DOHH2 (cell line): ENCODE measurements at regions not wholly inside any gene's neighbourhood (a gene's known extent, or its start where the extent isn't known, plus 50 kb on each side); places are given as distances from the start of the nearest gene placed in this dataset.

Experiments used
- H3F3A ChIP-seq: fragments of 200-600 bp; sonication (generic), shearing (Covaris generic); 2 replicates; pipeline ENCODE4 v1.6.0; 2016; ENCODE audit warnings: antibody characterized with exemption, mild to moderate bottlenecking; ENCODE audit not compliant: control insufficient read depth, insufficient read depth
- H3K27ac ChIP-seq: fragments of 200-600 bp; sonication (generic); 2 replicates; pipeline ENCODE4 v1.5.1; 2014; ENCODE audit warnings: low read depth, mild to moderate bottlenecking, low read length, moderate library complexity
- H3K27me3 ChIP-seq: fragments of 200-600 bp; sonication (generic); 2 replicates; pipeline ENCODE4 v1.6.1; 2014; ENCODE audit warnings: mild to moderate bottlenecking, low read length, mixed read lengths; ENCODE audit not compliant: control insufficient read depth
- H3K36me3 ChIP-seq: fragments of 200-600 bp; sonication (generic); 2 replicates; pipeline ENCODE4 v1.6.1; 2014; ENCODE audit warnings: mild to moderate bottlenecking, low read length, moderate library complexity, mixed read lengths; ENCODE audit not compliant: control insufficient read depth
- H3K4me1 ChIP-seq: fragments of 200-600 bp; sonication (generic); 2 replicates; pipeline ENCODE4 v1.6.1; 2014; ENCODE audit warnings: mild to moderate bottlenecking, low read length, mixed read lengths; ENCODE audit not compliant: control insufficient read depth
- H3K4me2 ChIP-seq: fragments of 200-600 bp; sonication (generic); 2 replicates; pipeline ENCODE4 v1.6.0; 2014; ENCODE audit warnings: mild to moderate bottlenecking, low read length, moderate library complexity
- H3K4me3 ChIP-seq: fragments of 200-600 bp; sonication (generic); 2 replicates; pipeline ENCODE4 v1.5.1; 2014; ENCODE audit warnings: mild to moderate bottlenecking, low read length, mixed read lengths
- H3K79me2 ChIP-seq: fragments of 200-600 bp; sonication (generic); 2 replicates; pipeline ENCODE4 v1.6.1; 2014; ENCODE audit warnings: mild to moderate bottlenecking, low read length, mixed read lengths; ENCODE audit not compliant: control insufficient read depth
- H3K9me2 ChIP-seq: fragments of 200-600 bp; sonication (generic); replicated peaks from 2 replicates; pipeline ENCODE4 v1.6.1; 2014; ENCODE audit warnings: mild to moderate bottlenecking, low read length, mixed read lengths; ENCODE audit not compliant: control insufficient read depth
- H3K9me3 ChIP-seq: fragments of 200-600 bp; sonication (generic); 2 replicates; pipeline ENCODE4 v1.6.1; 2014; ENCODE audit warnings: antibody characterized with exemption, low read length, mixed read lengths; ENCODE audit not compliant: control insufficient read depth, insufficient read depth
- H4K20me1 ChIP-seq: fragments of 200-600 bp; sonication (generic); 2 replicates; pipeline ENCODE4 v1.6.0; 2014; ENCODE audit warnings: low read depth, mild to moderate bottlenecking, antibody characterized with exemption, low read length, moderate library complexity; ENCODE audit not compliant: control insufficient read depth, insufficient read depth
- EZH2phosphoT487 ChIP-seq: fragments of 200-600 bp; sonication (generic); IDR thresholded peaks from 2 replicates; pipeline ENCODE4 v1.6.1; 2017; ENCODE audit warnings: borderline replicate concordance, mild to moderate bottlenecking, antibody characterized with exemption, low read length, moderate library complexity, mixed read lengths
- TF ChIP-seq, protein P1 (sequence below): fragments of 200-600 bp; sonication (generic); IDR thresholded peaks from one replicate; pipeline ENCODE4 v1.5.1; 2014; ENCODE audit warnings: antibody characterized with exemption, mild to moderate bottlenecking, low read depth, low read length; ENCODE audit not compliant: poor library complexity, severe bottlenecking

DNA sequence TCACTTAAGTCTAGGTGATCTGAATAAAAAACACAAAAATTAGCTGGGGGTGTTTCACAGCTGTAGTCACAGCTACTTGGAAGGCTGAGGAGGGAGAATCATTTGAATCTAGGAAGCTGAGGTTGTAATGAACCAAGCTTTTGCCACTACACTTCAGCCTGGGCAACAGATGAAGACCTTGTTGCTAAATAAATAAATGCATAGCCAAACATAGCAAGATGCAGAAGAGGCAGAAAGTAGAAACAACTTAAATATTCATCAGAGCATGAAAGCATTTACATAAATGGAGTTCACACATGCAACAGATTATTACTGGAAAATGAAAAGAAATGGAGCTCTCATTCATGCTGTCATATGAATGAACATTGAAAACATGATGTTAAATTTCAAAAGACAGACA, 348.9 kb upstream of the HSFY2 start:
- H3K36me3 ChIP-seq = no peaks in the 10 kb centered on the region
- no peaks in the 10 kb centered on the region for H3K79me2 ChIP-seq
- H3K4me1 ChIP-seq = no peaks in the 10 kb centered on the region
- H3K27me3 ChIP-seq = no peaks in the 10 kb centered on the region
- H3K9me3 ChIP-seq = no peaks in the 10 kb centered on the region
- no peak overlapping the region for H3K27ac ChIP-seq
- H3K4me3 ChIP-seq = no peak overlapping the region
- H3K4me2 ChIP-seq = no peak overlapping the region
- no peaks in the 10 kb centered on the region for H3F3A ChIP-seq
- H4K20me1 ChIP-seq = no peaks in the 10 kb centered on the region
- H3K9me2 ChIP-seq = no peaks in the 10 kb centered on the region
- TF ChIP-seq, protein P1, sequence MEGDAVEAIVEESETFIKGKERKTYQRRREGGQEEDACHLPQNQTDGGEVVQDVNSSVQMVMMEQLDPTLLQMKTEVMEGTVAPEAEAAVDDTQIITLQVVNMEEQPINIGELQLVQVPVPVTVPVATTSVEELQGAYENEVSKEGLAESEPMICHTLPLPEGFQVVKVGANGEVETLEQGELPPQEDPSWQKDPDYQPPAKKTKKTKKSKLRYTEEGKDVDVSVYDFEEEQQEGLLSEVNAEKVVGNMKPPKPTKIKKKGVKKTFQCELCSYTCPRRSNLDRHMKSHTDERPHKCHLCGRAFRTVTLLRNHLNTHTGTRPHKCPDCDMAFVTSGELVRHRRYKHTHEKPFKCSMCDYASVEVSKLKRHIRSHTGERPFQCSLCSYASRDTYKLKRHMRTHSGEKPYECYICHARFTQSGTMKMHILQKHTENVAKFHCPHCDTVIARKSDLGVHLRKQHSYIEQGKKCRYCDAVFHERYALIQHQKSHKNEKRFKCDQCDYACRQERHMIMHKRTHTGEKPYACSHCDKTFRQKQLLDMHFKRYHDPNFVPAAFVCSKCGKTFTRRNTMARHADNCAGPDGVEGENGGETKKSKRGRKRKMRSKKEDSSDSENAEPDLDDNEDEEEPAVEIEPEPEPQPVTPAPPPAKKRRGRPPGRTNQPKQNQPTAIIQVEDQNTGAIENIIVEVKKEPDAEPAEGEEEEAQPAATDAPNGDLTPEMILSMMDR = no peak
- no peak for TF ChIP-seq EZH2phosphoT487

DNA sequence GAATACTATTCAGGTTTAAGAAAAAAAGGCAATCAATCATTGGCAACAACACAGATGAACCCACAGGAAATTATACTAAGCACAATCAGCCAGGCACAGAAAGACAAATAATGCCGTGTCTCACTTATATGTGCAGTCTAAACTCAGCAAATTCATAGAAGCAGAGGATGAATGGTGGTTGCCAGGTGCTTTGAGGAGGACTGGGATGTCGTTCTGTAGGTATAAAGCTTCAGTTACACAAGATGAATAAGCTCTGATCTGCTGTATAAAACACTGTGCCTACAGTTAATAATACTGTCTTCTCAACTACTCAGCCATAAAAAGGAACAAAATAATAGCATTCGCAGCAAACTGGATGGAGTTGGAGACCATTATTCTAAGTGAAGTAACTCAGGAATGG, 324.8 kb upstream of the HSFY2 start:
- no peaks in the 10 kb centered on the region for H3K36me3 ChIP-seq
- H3K4me3 ChIP-seq = no peak overlapping the region
- H3K4me1 ChIP-seq = no peaks in the 10 kb centered on the region
- no peak overlapping the region for H3K4me2 ChIP-seq
- no peaks in the 10 kb centered on the region for H3K9me3 ChIP-seq
- H4K20me1 ChIP-seq = no peaks in the 10 kb centered on the region
- no peaks in the 10 kb centered on the region for H3F3A ChIP-seq
- no peaks in the 10 kb centered on the region for H3K79me2 ChIP-seq
- no peaks in the 10 kb centered on the region for H3K9me2 ChIP-seq
- TF ChIP-seq, protein P1 = no peak
- no peak for TF ChIP-seq EZH2phosphoT487
- no peak overlapping the region for H3K27ac ChIP-seq
- H3K27me3 ChIP-seq = no peaks in the 10 kb centered on the region

DNA sequence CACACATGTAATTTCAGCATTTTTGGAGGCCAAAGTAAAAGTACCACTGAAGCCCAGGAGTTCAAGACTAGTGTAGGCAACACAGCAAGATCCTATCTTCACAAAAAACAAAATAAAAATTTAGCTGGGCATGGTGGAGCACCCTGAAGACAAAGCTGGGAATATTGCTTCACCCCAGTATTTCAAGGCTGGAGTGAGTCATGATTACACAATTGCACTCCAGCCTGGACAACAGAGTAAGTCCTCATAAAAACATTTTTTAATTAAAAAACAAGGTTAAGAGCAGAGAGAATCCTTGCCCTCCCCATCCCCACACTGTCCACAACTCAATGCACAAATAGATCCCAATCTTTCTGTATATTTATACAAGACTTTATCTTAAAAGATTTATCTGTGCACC, 321.9 kb upstream of the HSFY2 start:
- Histone ChIP-seq H3K4me1 (no peaks in the 10 kb centered on the region), H3K27ac (no peak overlapping the region), H3K9me2 (no peaks in the 10 kb centered on the region), H3K27me3 (no peaks in the 10 kb centered on the region), H3K4me2 (no peak overlapping the region), H3K9me3 (no peaks in the 10 kb centered on the region), H4K20me1 (no peaks in the 10 kb centered on the region), H3K79me2 (no peaks in the 10 kb centered on the region), H3K4me3 (no peak overlapping the region), H3F3A (no peaks in the 10 kb centered on the region), H3K36me3 (no peaks in the 10 kb centered on the region)
- TF ChIP-seq, protein P1 = no peak
- TF ChIP-seq EZH2phosphoT487 = no peak

DNA sequence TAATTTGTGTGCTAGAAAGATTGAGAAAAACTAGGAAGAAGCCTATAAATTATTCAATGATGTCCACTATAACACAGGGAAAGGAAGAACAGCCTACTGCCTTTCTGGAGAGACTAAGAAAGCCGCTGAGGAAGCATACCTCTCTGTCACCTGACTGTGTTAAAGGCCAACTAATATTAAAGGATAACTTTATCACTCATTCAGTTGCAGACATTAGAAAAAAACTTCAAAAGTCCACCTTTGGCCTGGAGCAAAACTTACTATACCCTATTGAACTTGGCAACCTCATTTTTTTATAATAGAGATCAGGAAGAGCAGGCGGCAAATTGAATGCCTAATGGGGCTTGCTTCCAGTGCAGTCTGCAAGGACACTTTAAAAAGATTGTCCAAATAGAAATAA, 309.5 kb upstream of the HSFY2 start:
- Histone ChIP-seq H3K4me1 (no peaks in the 10 kb centered on the region), H3K36me3 (no peaks in the 10 kb centered on the region), H3K79me2 (no peaks in the 10 kb centered on the region), H3K27ac (no peak overlapping the region), H3K9me3 (no peaks in the 10 kb centered on the region), H3K4me2 (no peak overlapping the region), H3K9me2 (no peaks in the 10 kb centered on the region), H3F3A (no peaks in the 10 kb centered on the region), H3K27me3 (no peaks in the 10 kb centered on the region), H3K4me3 (no peak overlapping the region), H4K20me1 (no peaks in the 10 kb centered on the region)
- TF ChIP-seq, protein P1 = no peak
- no peak for TF ChIP-seq EZH2phosphoT487
